ENCODE measurements at regions not wholly inside any gene's neighbourhood (a gene's known extent, or its start where the extent isn't known, plus 50 kb on each side); places are given as distances from the start of the nearest gene placed in this dataset.
A peak's percentile ranks its signal among the peaks of the same experiment; 100 is the strongest.

- intact Hi-C loops (cut with DNase I): no loop called here
- Histone ChIP-seq H3K4me3 (no peak overlapping the region), H3K27ac (peak overlapping the region; percentile 79 to 97 (median 92)), H3K9me3 (no peaks in the 10 kb centered on the region), H3K4me1 (peaks cover 31 to 94% (median 49%) of the 10 kb centered on the region in 3 donors), H3K36me3 (no peaks in the 10 kb centered on the region), H3K27me3 (no peaks in the 10 kb centered on the region)
- DNase-seq: no peak
- no peak for TF ChIP-seq CTCF (IDR thresholded peaks at IDR 0.05)
- TF ChIP-seq POLR2A (IDR thresholded peaks at IDR 0.05): no peak
- WGBS, 2 donors: 79 to 82% methylated on average over 9 of the region's 9 CpGs
Observed at GRCh38 chr10:3473271-3473670, 300.7 kb upstream of the PITRM1 start.

- Histone ChIP-seq H3K9me3 (no peaks in the 10 kb centered on the region), H3K27me3 (no peaks in the 10 kb centered on the region), H3K27ac (peak overlapping the region; percentile 79 to 97 (median 92)), H3K4me1 (peaks cover 36 to 94% (median 48%) of the 10 kb centered on the region in 3 donors), H3K4me3 (peak overlapping the region; percentile 2 to 52 (median 28)), H3K36me3 (no peaks in the 10 kb centered on the region)
- 9 to 13% methylated on average over 16 of the region's 16 CpGs for WGBS, 2 donors
- no peak for DNase-seq
- intact Hi-C loops (cut with DNase I): no loop called here
- TF ChIP-seq POLR2A (IDR thresholded peaks at IDR 0.05): no peak
- TF ChIP-seq CTCF (IDR thresholded peaks at IDR 0.05): no peak
Observed at GRCh38 chr10:3472287-3473051, 299.9 kb upstream of the PITRM1 start.

- intact Hi-C loops (cut with DNase I): no loop called here
- 72 to 81% methylated on average over 2 to 8 of the region's 8 CpGs for WGBS, 2 donors
- peak overlapping the region in 2 of 4 donors; percentile 27 to 52 for H3K4me3 ChIP-seq
Observed at GRCh38 chr10:3471927-3472286, 299.3 kb upstream of the PITRM1 start.

GRCh38 chr10:3471472-3471871 lies 298.9 kb upstream of the PITRM1 start:
- 64 to 72% methylated on average over 10 of the region's 10 CpGs for whole genome bisulfite sequencing, 2 donors
- H3K4me3 ChIP-seq: peak overlapping the region in 1 of 4 donors; percentile 52
- no peaks in the 10 kb centered on the region for H3K27me3 ChIP-seq
- intact Hi-C loops (cut with DNase I): no loop called here
- no peaks in the 10 kb centered on the region for H3K36me3 ChIP-seq
- no peak for DNase-seq
- TF ChIP-seq POLR2A (IDR thresholded peaks at IDR 0.05) (no peak), CTCF (IDR thresholded peaks at IDR 0.05) (no peak)
- no peaks in the 10 kb centered on the region for H3K9me3 ChIP-seq
- H3K4me1 ChIP-seq: peaks cover 43 to 95% (median 57%) of the 10 kb centered on the region in 3 donors
- H3K27ac ChIP-seq: peak overlapping the region; percentile 79 to 97 (median 92)

More at GRCh38 chr10:3471927-3472286, 299.3 kb upstream of the PITRM1 start:
- Histone ChIP-seq H3K9me3 (no peaks in the 10 kb centered on the region), H3K27ac (peak overlapping the region; percentile 79 to 97 (median 92)), H3K36me3 (no peaks in the 10 kb centered on the region), H3K27me3 (no peaks in the 10 kb centered on the region), H3K4me1 (peaks cover 40 to 94% (median 53%) of the 10 kb centered on the region in 3 donors)
- no peak for DNase-seq
- TF ChIP-seq CTCF (IDR thresholded peaks at IDR 0.05) (no peak), POLR2A (IDR thresholded peaks at IDR 0.05) (no peak)

- TF ChIP-seq POLR2A (IDR thresholded peaks at IDR 0.05) (no peak), CTCF (IDR thresholded peaks at IDR 0.05) (no peak)
- H3K4me3 ChIP-seq: no peak overlapping the region
- DNase-seq: no peak
- H3K36me3 ChIP-seq: no peaks in the 10 kb centered on the region
- WGBS, 2 donors: 79 to 92% methylated on average over 7 to 11 of the region's 11 CpGs
- H3K4me1 ChIP-seq: peaks cover 48 to 97% (median 63%) of the 10 kb centered on the region in 3 donors
- peak overlapping the region; percentile 89 to 97 (median 94) for H3K27ac ChIP-seq
- no peaks in the 10 kb centered on the region for H3K9me3 ChIP-seq
- H3K27me3 ChIP-seq: no peaks in the 10 kb centered on the region
- intact Hi-C loops (cut with DNase I): no loop called here
Observed at GRCh38 chr10:3470191-3470590, 297.6 kb upstream of the PITRM1 start.
